Heart left ventricle (tissue), 16 donors: ENCODE measurements at regions not wholly inside any gene's neighbourhood (a gene's known extent, or its start where the extent isn't known, plus 50 kb on each side); places are given as distances from the start of the nearest gene placed in this dataset.

Experiments used
- ATAC-seq, 4 donors: fragments of 200-7000 bp; cut with Tn5 transposase; one replicate each; pipeline ENCODE4 v1.9.1; 2020 to 2022; ENCODE audit warnings: moderate library complexity in 4 of 4, mild to moderate bottlenecking in 3 of 4, moderate number of reproducible peaks in 1 of 4
- DNase-seq, 5 donors: peaks; one replicate each; pipeline ENCODE4 v3.0.0-alpha.2; 2020
- H3K27ac ChIP-seq, 12 donors: fragments of 200-600 bp; sonication (generic) in 4 of 12; one replicate each; pipeline versions ENCODE4 v1.5.0 to v1.8.0; 2016 to 2022; ENCODE audit warnings: mild to moderate bottlenecking in 2 of 12
- H3K27me3 ChIP-seq, 9 donors: fragments of 200-600 bp; sonication (generic) in 2 of 9; one replicate each; pipeline versions ENCODE4 v1.5.1 to v1.8.0; 2016 to 2022; ENCODE audit warnings: mild to moderate bottlenecking in 3 of 9
- H3K36me3 ChIP-seq, 9 donors: fragments of 200-600 bp; sonication (generic) in 2 of 9; one replicate each; pipeline versions ENCODE4 v1.5.0 to v1.8.0; 2018 to 2022; ENCODE audit warnings: mild to moderate bottlenecking in 2 of 9
- H3K4me1 ChIP-seq, 12 donors: fragments of 200-600 bp; sonication (generic) in 4 of 12; one replicate each; pipeline versions ENCODE4 v1.5.0 to v1.8.0; 2016 to 2022; ENCODE audit warnings: mild to moderate bottlenecking in 3 of 12
- H3K4me3 ChIP-seq, 12 donors: fragments of 200-600 bp; sonication (generic) in 4 of 12; one replicate each; pipeline versions ENCODE4 v1.5.0 to v1.8.0; 2017 to 2022; ENCODE audit warnings: mild to moderate bottlenecking in 9 of 12, moderate library complexity in 4 of 12
- H3K9me3 ChIP-seq, 12 donors: fragments of 200-600 bp; sonication (generic) in 4 of 12; one replicate each; pipeline versions ENCODE4 v1.5.0 to v1.8.0; 2016 to 2022; ENCODE audit warnings: mild to moderate bottlenecking in 1 of 12
- CTCF ChIP-seq, 12 donors: fragments of 200-600 bp; sonication (generic) in 4 of 12; IDR thresholded peaks; one replicate each; pipeline versions ENCODE4 v1.5.0 to v1.8.0; 2018 to 2022; ENCODE audit warnings: antibody characterized with exemption in 12 of 12, mild to moderate bottlenecking in 5 of 12
- POLR2A ChIP-seq, 2 donors: fragments of 450-650 bp; IDR thresholded peaks; one replicate each; pipeline ENCODE4 v1.6.1; 2017; ENCODE audit warnings: antibody characterized with exemption in 2 of 2, mild to moderate bottlenecking in 2 of 2, moderate library complexity in 2 of 2
- WGBS, 4 donors: extraction: QIAGEN DNeasy Blood & Tissue Kit in 2 of 4; methylation state at CpG; one replicate each; pipeline versions ENCODE4 v1.1.5 to v1.1.7; 2013 to 2018; 5-methylcytosine and 5-hydroxymethylcytosine counted together
- intact Hi-C, 10 donors: fragments of 100-400 bp; cut with DNase I; formaldehyde crosslinking; loops; one replicate each; pipeline versions ENCODE4 v1.11.1 to v1.14.2; 2022
- donor health status: ischemic (EF 13 %, LVEDD 7.1; RV severe dilation, severe dysfunction).
- donor health status: healthy with polysubstance abuse.
- donor health status: DM: no; HTN: yes; CAD: no.
- donor health status: DM: no; HTN: no; CAD: no.
- donor health status: ischemic (EF 25% LVEDD 6.9; RV normal size, moderate dysfunction).
- donor health status: ischemic (EF 25% LVEDD 5.7; RV mildly dilated, moderate dysfunction).
- donor health status: healthy.
- donor health status: DM: yes; HTN: yes; CAD: no.
- donor health status: ischemic (EF 35%, LVEDD 5.7; RV mildly dilated, moderate dysfunction).
- donor health status: nonischemic (EF 11% LVEDD 7.7; RV severe dilation, severe dysfunction).
- donor health status: DM: yes; HTN: yes; CAD: no.
- donor health status: PGD.
- donor health status: ischemic (EF 29% LVEDD 5.4; RV normal size, mild dysfunction).
- donor health status: nonischemic (EF 23%, LVEDD 6.1; RV moderate dilation, normal function).

GRCh38 chr13:31631746-31632145 lies 107.6 kb upstream of the RXFP2 start:
- TF ChIP-seq POLR2A (IDR thresholded peaks at IDR 0.05) (no peak), CTCF (IDR thresholded peaks at IDR 0.05) (no peak)
- peaks cover 0 to 18% (median 2%) of the 10 kb centered on the region in 12 donors for H3K9me3 ChIP-seq
- H3K36me3 ChIP-seq, result no peaks in the 10 kb centered on the region
- intact Hi-C loops, result no loop called here
- no peak for ATAC-seq
- no peaks in the 10 kb centered on the region for H3K27me3 ChIP-seq
- H3K27ac ChIP-seq, result no peak overlapping the region
- DNase-seq, result no peak
- H3K4me3 ChIP-seq, result no peak overlapping the region
- H3K4me1 ChIP-seq, result peaks cover 0 to 25% (median 0%) of the 10 kb centered on the region in 12 donors

- peaks cover 0 to 22% (median 6%) of the 10 kb centered on the region in 12 donors for H3K9me3 ChIP-seq
- DNase-seq (peak in 1 of 5 donors; percentile 28), ATAC-seq (peak in 3 of 4 donors; percentile 27 to 57 (median 45))
- 44 to 80% (median 62%) methylated on average over 1 of the region's 1 CpG for WGBS, 4 donors
- H3K36me3 ChIP-seq, result no peaks in the 10 kb centered on the region
- TF ChIP-seq CTCF (IDR thresholded peaks at IDR 0.05), result no peak
- TF ChIP-seq POLR2A (IDR thresholded peaks at IDR 0.05), result no peak
- no peak overlapping the region for H3K4me3 ChIP-seq
- no peaks in the 10 kb centered on the region for H3K27me3 ChIP-seq
- H3K4me1 ChIP-seq, result peaks cover 0 to 6% (median 0%) of the 10 kb centered on the region in 12 donors
- H3K27ac ChIP-seq, result no peak overlapping the region
- intact Hi-C loops, result no loop called here
Observed at GRCh38 chr13:31638577-31638976, 100.7 kb upstream of the RXFP2 start.

GRCh38 chr13:31639443-31640163 lies 99.7 kb upstream of the RXFP2 start:
- DNase-seq (no peak), ATAC-seq (no peak)
- Histone ChIP-seq H3K4me3 (no peak overlapping the region), H3K4me1 (peaks cover 0 to 6% (median 0%) of the 10 kb centered on the region in 12 donors), H3K36me3 (no peaks in the 10 kb centered on the region), H3K9me3 (peaks cover 0 to 22% (median 3%) of the 10 kb centered on the region in 12 donors), H3K27me3 (no peaks in the 10 kb centered on the region), H3K27ac (no peak overlapping the region)
- no peak for TF ChIP-seq POLR2A (IDR thresholded peaks at IDR 0.05)
- TF ChIP-seq CTCF (IDR thresholded peaks at IDR 0.05), result no peak
- intact Hi-C loops, result no loop called here
- 45 to 67% (median 63%) methylated on average over 5 of the region's 5 CpGs for WGBS, 4 donors

GRCh38 chr13:31649766-31650165 lies 89.6 kb upstream of the RXFP2 start:
- no peak for DNase-seq
- Histone ChIP-seq H3K4me1 (no peaks in the 10 kb centered on the region), H3K4me3 (no peak overlapping the region), H3K27ac (no peak overlapping the region), H3K36me3 (no peaks in the 10 kb centered on the region), H3K9me3 (no peaks in the 10 kb centered on the region), H3K27me3 (no peaks in the 10 kb centered on the region)
- WGBS, 4 donors, result 83 to 93% (median 93%) methylated on average over 4 of the region's 4 CpGs
- TF ChIP-seq POLR2A (IDR thresholded peaks at IDR 0.05) (no peak), CTCF (IDR thresholded peaks at IDR 0.05) (no peak)
- no peak for ATAC-seq
- intact Hi-C loops, result no loop called here
